Mesenchymal stem cell (in vitro differentiated cells and primary cell): ENCODE measurements at regions not wholly inside any gene's neighbourhood (a gene's known extent, or its start where the extent isn't known, plus 50 kb on each side); places are given as distances from the start of the nearest gene placed in this dataset.

ENCODE experiments used
- DNase-seq: peaks from one replicate; pipeline ENCODE4 v3.0.0-alpha.2; 2013
- H2AFZ ChIP-seq: one replicate; pipeline ENCODE4 v1.6.1; 2013; ENCODE audit warnings: low read depth, mild to moderate bottlenecking, control low read depth, inconsistent platforms, low read length, moderate library complexity
- H2AK5ac ChIP-seq: 2 replicates; pipeline ENCODE4 v1.6.1; 2013; ENCODE audit warnings: low read length, moderate library complexity, mild to moderate bottlenecking, inconsistent platforms; ENCODE audit not compliant: severe bottlenecking
- H2BK120ac ChIP-seq: one replicate; pipeline ENCODE4 v1.6.1; 2013; ENCODE audit warnings: low read depth, mild to moderate bottlenecking, inconsistent platforms, low read length, moderate library complexity
- H2BK12ac ChIP-seq, 2 experiments: one replicate each; pipeline ENCODE4 v1.6.1; 2013; ENCODE audit warnings: inconsistent platforms in 2 of 2, low read length in 2 of 2, mild to moderate bottlenecking in 2 of 2, moderate library complexity in 2 of 2, control low read depth in 1 of 2
- H2BK15ac ChIP-seq: one replicate; pipeline ENCODE4 v1.6.1; 2013; ENCODE audit warnings: mild to moderate bottlenecking, low read depth, inconsistent platforms; ENCODE audit not compliant: poor library complexity, severe bottlenecking
- H2BK5ac ChIP-seq: 2 replicates; pipeline ENCODE4 v1.6.1; 2013; ENCODE audit warnings: low read depth, mild to moderate bottlenecking, low read length, control low read depth, inconsistent platforms; ENCODE audit not compliant: poor library complexity, severe bottlenecking
- H3K14ac ChIP-seq, 2 experiments: one replicate each; pipeline ENCODE4 v1.6.1; 2013; ENCODE audit warnings: inconsistent platforms in 2 of 2, low read length in 2 of 2, control low read depth in 1 of 2, mild to moderate bottlenecking in 1 of 2, moderate library complexity in 1 of 2
- H3K18ac ChIP-seq, 2 experiments: one replicate each; pipeline ENCODE4 v1.6.1; 2013; ENCODE audit warnings: inconsistent platforms in 2 of 2, low read length in 2 of 2, control low read depth in 1 of 2, low read depth in 1 of 2, mild to moderate bottlenecking in 1 of 2
- H3K23ac ChIP-seq, 2 experiments: one replicate each; pipeline ENCODE4 v1.6.1; 2013; ENCODE audit warnings: inconsistent platforms in 2 of 2, low read length in 2 of 2, mild to moderate bottlenecking in 2 of 2, moderate library complexity in 2 of 2, control low read depth in 1 of 2
- H3K27ac ChIP-seq: 2 replicates; pipeline ENCODE4 v1.5.1; 2013; ENCODE audit warnings: mild to moderate bottlenecking, moderate library complexity, low read length, control low read depth, inconsistent platforms; ENCODE audit not compliant: poor library complexity, severe bottlenecking
- H3K27me3 ChIP-seq, 2 experiments: 2 replicates each; pipeline versions ENCODE4 v1.6.1 to v1.7.0; 2013; ENCODE audit warnings: low read length in 2 of 2, mild to moderate bottlenecking in 2 of 2, moderate library complexity in 2 of 2, control low read depth in 1 of 2, inconsistent platforms in 1 of 2; ENCODE audit not compliant: control insufficient read depth in 1 of 2, insufficient read depth in 1 of 2
- H3K36me3 ChIP-seq, 2 experiments: 2 replicates each; pipeline versions ENCODE4 v1.6.1 to v1.7.0; 2013; ENCODE audit warnings: low read length in 2 of 2, control low read depth in 1 of 2, inconsistent platforms in 1 of 2, low read depth in 1 of 2, mild to moderate bottlenecking in 1 of 2; ENCODE audit not compliant: insufficient read depth in 2 of 2, control insufficient read depth in 1 of 2
- H3K4ac ChIP-seq, 2 experiments: one replicate each; pipeline ENCODE4 v1.6.1; 2013; ENCODE audit warnings: inconsistent platforms in 2 of 2, low read length in 2 of 2, mild to moderate bottlenecking in 2 of 2, moderate library complexity in 2 of 2, control low read depth in 1 of 2, low read depth in 1 of 2
- H3K4me1 ChIP-seq: 2 replicates; pipeline ENCODE4 v1.6.1; 2013; ENCODE audit warnings: low read depth, low read length, control low read depth; ENCODE audit not compliant: control insufficient read depth, insufficient read depth
- H3K4me2 ChIP-seq: 2 replicates; pipeline ENCODE4 v1.6.1; 2013; ENCODE audit warnings: low read length, mild to moderate bottlenecking, inconsistent platforms; ENCODE audit not compliant: poor library complexity, severe bottlenecking
- H3K4me3 ChIP-seq, 2 experiments: 2 replicates each; pipeline versions ENCODE4 v1.5.1 to v1.7.0; 2013; ENCODE audit warnings: low read length in 2 of 2, mild to moderate bottlenecking in 2 of 2, control low read depth in 1 of 2, low read depth in 1 of 2; ENCODE audit not compliant: insufficient read depth in 1 of 2
- H3K79me1 ChIP-seq: replicated peaks from 2 replicates; pipeline ENCODE4 v1.6.1; 2013; ENCODE audit warnings: mild to moderate bottlenecking, control low read depth, low read length, inconsistent platforms; ENCODE audit not compliant: poor library complexity, severe bottlenecking
- H3K9ac ChIP-seq: 2 replicates; pipeline ENCODE4 v1.7.0; 2013; ENCODE audit warnings: mild to moderate bottlenecking, low read length, moderate library complexity
- H3K9me3 ChIP-seq: 2 replicates; pipeline ENCODE4 v1.7.0; 2013; ENCODE audit warnings: mild to moderate bottlenecking, low read length; ENCODE audit not compliant: control insufficient read depth
- H4K8ac ChIP-seq: one replicate; pipeline ENCODE4 v1.6.1; 2013; ENCODE audit warnings: inconsistent platforms, mild to moderate bottlenecking, low read length, moderate library complexity
- H4K91ac ChIP-seq: one replicate; pipeline ENCODE4 v1.6.1; 2013; ENCODE audit warnings: mild to moderate bottlenecking, low read length, inconsistent platforms
- WGBS: methylation state at CpG from one replicate; pipeline ENCODE4 v1.1.7; 2013; ENCODE audit warnings: mixed read lengths; 5-methylcytosine and 5-hydroxymethylcytosine counted together

GRCh38 chr10:8726779-8727084 is 672.2 kb downstream of the GATA3 start:
- Histone ChIP-seq H3K27me3 (no peaks in the 10 kb centered on the region), H4K91ac (no peak overlapping the region), H2AFZ (no peak overlapping the region), H3K23ac (no peak overlapping the region), H3K14ac (no peak overlapping the region), H2AK5ac (no peak overlapping the region), H3K18ac (no peak overlapping the region), H3K36me3 (no peaks in the 10 kb centered on the region), H3K4me2 (no peak overlapping the region), H2BK5ac (no peak overlapping the region), H3K79me1 (no peaks in the 10 kb centered on the region), H3K4me3 (no peak overlapping the region), H3K4ac (no peak overlapping the region), H3K27ac (no peak overlapping the region), H3K4me1 (no peaks in the 10 kb centered on the region), H3K9me3 (peaks cover 9% of the 10 kb centered on the region), H2BK12ac (no peak overlapping the region), H2BK15ac (no peak overlapping the region), H3K9ac (no peak overlapping the region), H4K8ac (no peak overlapping the region), H2BK120ac (no peak overlapping the region)
- no peak for DNase-seq
- 91% methylated on average over 4 of the region's 5 CpGs for WGBS

GRCh38 chr10:8731121-8732095 is 676.9 kb downstream of the GATA3 start:
- Histone ChIP-seq H2BK120ac (no peak overlapping the region), H2BK15ac (no peak overlapping the region), H4K91ac (no peak overlapping the region), H2AK5ac (no peak overlapping the region), H3K36me3 (no peaks in the 10 kb centered on the region), H2BK5ac (no peak overlapping the region), H3K27ac (no peak overlapping the region), H4K8ac (no peak overlapping the region), H3K4ac (no peak overlapping the region), H3K27me3 (no peaks in the 10 kb centered on the region), H3K14ac (no peak overlapping the region), H2BK12ac (no peak overlapping the region), H3K79me1 (no peaks in the 10 kb centered on the region), H3K23ac (no peak overlapping the region), H3K4me2 (no peak overlapping the region), H2AFZ (no peak overlapping the region), H3K18ac (no peak overlapping the region), H3K4me3 (no peak overlapping the region), H3K9me3 (peaks cover 3% of the 10 kb centered on the region), H3K9ac (no peak overlapping the region), H3K4me1 (no peaks in the 10 kb centered on the region)
- 66% methylated on average over 15 of the region's 18 CpGs for WGBS
- DNase-seq = no peak

GRCh38 chr10:8738987-8739386 is 684.5 kb downstream of the GATA3 start:
- no peaks in the 10 kb centered on the region for H3K79me1 ChIP-seq

GRCh38 chr10:8752146-8752843 is 697.8 kb downstream of the GATA3 start:
- no peak for DNase-seq
- no peak overlapping the region for H3K18ac ChIP-seq
- no peak overlapping the region for H3K27ac ChIP-seq
- H2AFZ ChIP-seq = no peak overlapping the region
- H3K36me3 ChIP-seq = no peaks in the 10 kb centered on the region
- H3K9ac ChIP-seq = no peak overlapping the region
- H3K4ac ChIP-seq = no peak overlapping the region
- 71% methylated on average over 5 of the region's 7 CpGs for WGBS
- H3K27me3 ChIP-seq = no peaks in the 10 kb centered on the region
- H2AK5ac ChIP-seq = no peak overlapping the region
- no peak overlapping the region for H4K91ac ChIP-seq
- H2BK12ac ChIP-seq = no peak overlapping the region
- H3K9me3 ChIP-seq = no peaks in the 10 kb centered on the region
- no peaks in the 10 kb centered on the region for H3K79me1 ChIP-seq
- H2BK15ac ChIP-seq = no peak overlapping the region
- no peak overlapping the region for H3K4me2 ChIP-seq
- H2BK5ac ChIP-seq = no peak overlapping the region
- H3K14ac ChIP-seq = no peak overlapping the region
- no peak overlapping the region for H3K23ac ChIP-seq
- H2BK120ac ChIP-seq = no peak overlapping the region
- no peak overlapping the region for H3K4me3 ChIP-seq
- no peak overlapping the region for H4K8ac ChIP-seq
- H3K4me1 ChIP-seq = no peaks in the 10 kb centered on the region

More at GRCh38 chr10:8738987-8739386, 684.5 kb downstream of the GATA3 start:
- no peak overlapping the region for H3K27ac ChIP-seq
- no peak overlapping the region for H2AK5ac ChIP-seq
- H3K14ac ChIP-seq = no peak overlapping the region
- H3K4me3 ChIP-seq = no peak overlapping the region
- 2% methylated on average over 3 of the region's 3 CpGs for WGBS
- no peaks in the 10 kb centered on the region for H3K4me1 ChIP-seq
- no peak overlapping the region for H3K9ac ChIP-seq
- H2BK5ac ChIP-seq = no peak overlapping the region
- no peaks in the 10 kb centered on the region for H3K9me3 ChIP-seq
- DNase-seq = no peak
- H4K91ac ChIP-seq = no peak overlapping the region
- no peak overlapping the region for H3K4ac ChIP-seq
- H2BK12ac ChIP-seq = no peak overlapping the region
- no peak overlapping the region for H2BK120ac ChIP-seq
- no peak overlapping the region for H3K23ac ChIP-seq
- H2BK15ac ChIP-seq = no peak overlapping the region
- H4K8ac ChIP-seq = no peak overlapping the region
- H3K4me2 ChIP-seq = no peak overlapping the region
- no peaks in the 10 kb centered on the region for H3K36me3 ChIP-seq
- H2AFZ ChIP-seq = no peak overlapping the region
- no peak overlapping the region for H3K18ac ChIP-seq
- H3K27me3 ChIP-seq = no peaks in the 10 kb centered on the region
